Gastroesophageal sphincter (tissue), 4 donors: ENCODE measurements at regions not wholly inside any gene's neighbourhood (a gene's known extent, or its start where the extent isn't known, plus 50 kb on each side); places are given as distances from the start of the nearest gene placed in this dataset.

ENCODE experiments used
- ATAC-seq: fragments of 150-250 bp; one replicate; pipeline ENCODE4 v1.9.1; 2016; ENCODE audit warnings: mild to moderate bottlenecking, moderate library complexity
- H3K27ac ChIP-seq, 4 donors: fragments of 200-600 bp; sonication (generic) in 3 of 4; 1 replicate in 3 of 4; 2 replicates in 1 of 4; pipeline ENCODE4 v1.5.1; 2016 to 2019
- H3K27me3 ChIP-seq: fragments of 200-600 bp; sonication (generic); one replicate; pipeline ENCODE4 v1.5.1; 2019
- H3K36me3 ChIP-seq, 2 donors: fragments of 200-600 bp; sonication (generic); one replicate each; pipeline ENCODE4 v1.5.1; 2019; ENCODE audit warnings: control low read depth in 1 of 2
- H3K4me1 ChIP-seq, 3 donors: fragments of 200-600 bp; sonication (generic); 1 replicate in 2 of 3; 2 replicates in 1 of 3; pipeline ENCODE4 v1.5.1; 2016 to 2019; ENCODE audit warnings: control low read depth in 2 of 3
- H3K4me3 ChIP-seq, 2 donors: fragments of 200-600 bp; sonication (generic); one replicate each; pipeline ENCODE4 v1.5.1; 2019; ENCODE audit warnings: mild to moderate bottlenecking in 1 of 2, moderate library complexity in 1 of 2
- H3K9me3 ChIP-seq, 3 donors: fragments of 200-600 bp; sonication (generic); one replicate each; pipeline ENCODE4 v1.5.1; 2017 to 2019; ENCODE audit warnings: control low read depth in 2 of 3
- EP300 ChIP-seq: sonication (generic); formaldehyde crosslinking; IDR thresholded peaks from one replicate; pipeline ENCODE4 v1.6.1; 2017; ENCODE audit warnings: antibody characterized with exemption, mild to moderate bottlenecking
- POLR2A ChIP-seq, 2 donors: fragments of 450-650 bp; IDR thresholded peaks; one replicate each; pipeline ENCODE4 v1.6.1; 2017; ENCODE audit warnings: antibody characterized with exemption in 2 of 2, mild to moderate bottlenecking in 2 of 2, moderate library complexity in 1 of 2
- POLR2AphosphoS5 ChIP-seq: sonication (generic); formaldehyde crosslinking; IDR thresholded peaks from one replicate; pipeline ENCODE4 v1.6.1; 2017; ENCODE audit warnings: antibody characterized with exemption
- WGBS, 2 donors: methylation state at CpG; one replicate each; pipeline ENCODE4 v1.1.5; 2018; ENCODE audit warnings: low coverage in 1 of 2; 5-methylcytosine and 5-hydroxymethylcytosine counted together
- TF ChIP-seq, protein P1 (sequence below), 4 experiments: fragments of 200-600 bp in 2 of 4; fragments of 450-650 bp in 2 of 4; sonication (generic) in 1 of 4; IDR thresholded peaks; one replicate each; pipeline ENCODE4 v1.5.1; 2017 to 2019; ENCODE audit warnings: antibody characterized with exemption in 4 of 4, mild to moderate bottlenecking in 2 of 4, moderate library complexity in 2 of 4

DNA sequence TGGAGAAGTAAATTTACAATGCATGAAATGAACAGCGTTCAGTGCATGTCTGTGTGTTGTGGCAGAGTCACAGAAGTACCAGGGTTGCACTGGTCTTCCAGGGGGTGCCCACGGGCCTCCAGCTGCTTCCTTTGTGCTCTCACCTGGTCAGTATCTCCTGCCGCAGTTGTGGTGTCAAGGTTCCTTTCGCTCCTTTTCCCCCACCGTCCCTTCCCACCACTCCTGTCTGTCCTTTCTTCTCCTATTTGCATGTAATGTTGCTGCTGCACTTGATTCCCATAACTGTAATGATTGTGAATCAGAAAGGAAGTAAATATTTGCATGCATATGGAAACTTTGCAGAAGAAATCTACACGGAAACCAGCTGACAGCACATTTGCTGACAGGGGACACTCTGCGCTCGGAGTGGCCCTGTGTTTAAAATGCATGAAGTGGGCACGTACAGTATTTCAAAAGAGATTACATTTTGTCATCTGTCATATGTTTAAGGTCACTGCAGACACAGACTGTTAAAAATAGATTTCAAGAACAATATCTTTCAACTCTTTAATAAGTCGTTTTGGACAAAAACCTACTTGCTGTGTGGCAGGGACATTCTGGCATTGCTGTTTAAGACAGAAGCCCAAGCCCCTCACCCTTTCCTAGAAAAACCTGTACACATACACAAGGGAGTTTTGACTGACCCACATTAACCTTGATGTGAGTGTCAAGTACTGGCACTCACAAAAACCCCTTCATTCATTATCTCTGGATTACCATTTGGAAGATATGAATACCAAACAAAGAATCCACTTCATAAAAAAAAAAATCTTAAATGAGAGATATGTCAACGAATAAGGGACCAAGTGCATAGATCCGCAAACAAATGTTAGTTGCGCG, 336.7 kb upstream of the KLF6 start:
- no peak for TF ChIP-seq POLR2AphosphoS5
- TF ChIP-seq POLR2A (IDR thresholded peaks at IDR 0.05), result no peak
- TF ChIP-seq, protein P1, sequence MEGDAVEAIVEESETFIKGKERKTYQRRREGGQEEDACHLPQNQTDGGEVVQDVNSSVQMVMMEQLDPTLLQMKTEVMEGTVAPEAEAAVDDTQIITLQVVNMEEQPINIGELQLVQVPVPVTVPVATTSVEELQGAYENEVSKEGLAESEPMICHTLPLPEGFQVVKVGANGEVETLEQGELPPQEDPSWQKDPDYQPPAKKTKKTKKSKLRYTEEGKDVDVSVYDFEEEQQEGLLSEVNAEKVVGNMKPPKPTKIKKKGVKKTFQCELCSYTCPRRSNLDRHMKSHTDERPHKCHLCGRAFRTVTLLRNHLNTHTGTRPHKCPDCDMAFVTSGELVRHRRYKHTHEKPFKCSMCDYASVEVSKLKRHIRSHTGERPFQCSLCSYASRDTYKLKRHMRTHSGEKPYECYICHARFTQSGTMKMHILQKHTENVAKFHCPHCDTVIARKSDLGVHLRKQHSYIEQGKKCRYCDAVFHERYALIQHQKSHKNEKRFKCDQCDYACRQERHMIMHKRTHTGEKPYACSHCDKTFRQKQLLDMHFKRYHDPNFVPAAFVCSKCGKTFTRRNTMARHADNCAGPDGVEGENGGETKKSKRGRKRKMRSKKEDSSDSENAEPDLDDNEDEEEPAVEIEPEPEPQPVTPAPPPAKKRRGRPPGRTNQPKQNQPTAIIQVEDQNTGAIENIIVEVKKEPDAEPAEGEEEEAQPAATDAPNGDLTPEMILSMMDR (IDR thresholded peaks at IDR 0.05), result no peak
- TF ChIP-seq EP300, result no peak

DNA sequence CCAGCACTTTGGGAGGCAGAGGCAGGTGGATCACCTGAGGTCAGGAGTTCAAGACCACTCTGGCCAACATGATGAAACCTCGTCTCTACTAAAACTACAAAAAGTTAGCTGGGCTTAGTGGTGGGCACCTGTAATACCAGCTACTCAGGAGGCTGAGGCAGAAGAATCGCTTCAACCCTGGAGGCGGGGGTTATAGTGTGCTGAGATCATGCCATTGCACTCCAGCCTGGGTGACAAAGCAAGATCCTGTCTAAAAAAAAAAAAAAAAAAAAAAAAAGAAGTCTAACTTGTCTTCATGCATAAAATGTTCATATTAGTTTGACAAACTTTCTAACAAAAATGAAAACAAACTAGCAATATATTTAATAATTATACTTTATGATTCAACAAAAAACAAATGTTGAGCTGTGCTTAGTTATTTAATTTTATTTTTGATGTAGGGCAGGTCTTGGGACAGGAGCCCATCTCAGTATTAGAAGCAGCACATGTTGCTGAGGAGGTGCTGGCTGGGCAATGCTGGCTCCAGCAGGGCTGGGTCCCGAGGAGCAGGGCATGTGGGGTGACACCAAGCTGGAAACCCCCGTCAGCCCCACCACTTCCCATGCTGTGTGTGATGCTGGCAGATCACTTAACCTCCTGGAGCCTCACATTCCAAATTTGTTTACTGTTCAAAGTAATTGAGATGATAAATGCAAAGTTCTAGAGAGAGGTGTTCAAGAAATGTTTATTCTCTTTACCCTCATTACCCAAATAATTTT, 335.3 kb upstream of the KLF6 start:
- H3K4me1 ChIP-seq, result peaks cover 0 to 20% (median 3%) of the 10 kb centered on the region in 3 donors

More for the DNA sequence above, 336.7 kb upstream of the KLF6 start:
- peak overlapping the region in 2 of 4 donors; percentile 7 to 35 for H3K27ac ChIP-seq
- no peaks in the 10 kb centered on the region for H3K27me3 ChIP-seq
- H3K9me3 ChIP-seq, result peaks cover 0 to 17% (median 0%) of the 10 kb centered on the region in 3 donors
- 52 to 54% methylated on average over 12 of the region's 14 CpGs for WGBS, 2 donors
- peaks cover 0 to 20% (median 3%) of the 10 kb centered on the region in 3 donors for H3K4me1 ChIP-seq
- ATAC-seq, result peak; percentile 34
- no peaks in the 10 kb centered on the region for H3K36me3 ChIP-seq
- no peak overlapping the region for H3K4me3 ChIP-seq

DNA sequence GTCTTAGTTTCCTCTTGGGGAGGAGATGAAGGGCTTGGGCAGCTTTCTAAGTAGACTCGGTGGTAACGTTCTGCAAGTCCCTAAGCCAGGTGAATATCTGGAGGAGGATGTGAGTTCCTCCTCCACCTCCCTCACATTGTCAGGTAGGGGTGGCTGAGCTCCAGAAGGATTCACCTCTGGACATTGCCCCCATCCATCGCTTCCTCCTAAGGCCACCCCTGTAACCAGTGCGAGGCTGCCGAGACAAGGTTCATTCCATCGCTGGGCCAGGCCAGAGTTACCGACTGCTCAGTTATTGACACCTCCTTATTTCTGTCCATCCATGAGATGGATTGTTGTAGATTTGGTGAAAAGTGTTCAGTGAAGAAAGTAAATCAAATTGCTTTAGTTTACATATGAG, 334.1 kb upstream of the KLF6 start:
- H3K36me3 ChIP-seq, result no peaks in the 10 kb centered on the region
- no peak for ATAC-seq
- H3K4me3 ChIP-seq, result no peak overlapping the region
- no peaks in the 10 kb centered on the region for H3K27me3 ChIP-seq
- 82% methylated on average over 7 of the region's 7 CpGs; no CpG with 5 or more reads in 1 of the 2 donors for WGBS, 2 donors
- no peaks in the 10 kb centered on the region for H3K9me3 ChIP-seq
- no peak overlapping the region for H3K27ac ChIP-seq
- no peak for TF ChIP-seq POLR2A (IDR thresholded peaks at IDR 0.05)
- TF ChIP-seq, protein P1 (IDR thresholded peaks at IDR 0.05), result no peak
- TF ChIP-seq EP300, result no peak
- TF ChIP-seq POLR2AphosphoS5, result no peak
- H3K4me1 ChIP-seq, result peaks cover 0 to 20% (median 3%) of the 10 kb centered on the region in 3 donors

More for the DNA sequence above, 335.3 kb upstream of the KLF6 start:
- WGBS, 2 donors, result 67 to 72% methylated on average over 4 to 5 of the region's 5 CpGs
- Histone ChIP-seq H3K9me3 (peaks cover 0 to 8% (median 0%) of the 10 kb centered on the region in 3 donors), H3K36me3 (no peaks in the 10 kb centered on the region), H3K27ac (no peak overlapping the region), H3K4me3 (no peak overlapping the region), H3K27me3 (no peaks in the 10 kb centered on the region)
- TF ChIP-seq POLR2A (IDR thresholded peaks at IDR 0.05), result no peak
- TF ChIP-seq EP300, result no peak
- TF ChIP-seq POLR2AphosphoS5, result no peak
- TF ChIP-seq, protein P1 (IDR thresholded peaks at IDR 0.05), result no peak
- no peak for ATAC-seq

DNA sequence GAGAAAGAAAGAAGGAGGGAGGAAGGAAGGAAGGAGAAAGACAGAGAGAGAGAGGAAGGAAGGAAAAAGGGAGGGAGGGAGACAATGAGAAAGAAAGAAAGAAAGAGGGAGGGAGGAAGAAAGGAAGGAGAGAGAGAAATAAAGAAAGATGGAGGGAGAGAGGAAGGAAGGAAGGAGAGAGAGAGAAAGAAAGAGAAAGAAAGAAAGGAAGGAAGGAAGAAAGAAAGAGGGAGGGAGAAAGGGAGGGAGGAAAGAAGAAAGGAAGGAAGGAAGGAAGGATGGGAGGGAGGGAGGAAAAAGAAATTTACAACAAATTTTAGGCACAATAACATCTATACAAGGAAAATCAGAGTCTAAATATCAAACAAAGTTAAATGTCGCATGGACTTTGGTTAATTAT, 332.6 kb upstream of the KLF6 start:
- WGBS, 2 donors, result 89 to 100% methylated on average over 1 of the region's 1 CpG
- H3K4me3 ChIP-seq, result no peak overlapping the region
- no peaks in the 10 kb centered on the region for H3K9me3 ChIP-seq
- no peaks in the 10 kb centered on the region for H3K36me3 ChIP-seq
- H3K27ac ChIP-seq, result no peak overlapping the region
- peaks cover 0 to 20% (median 3%) of the 10 kb centered on the region in 3 donors for H3K4me1 ChIP-seq
- TF ChIP-seq EP300 (no peak), POLR2A (IDR thresholded peaks at IDR 0.05) (no peak), POLR2AphosphoS5 (no peak)
- TF ChIP-seq, protein P1 (IDR thresholded peaks at IDR 0.05), result no peak
- no peak for ATAC-seq
- H3K27me3 ChIP-seq, result no peaks in the 10 kb centered on the region
